ENCODE measurements at regions not wholly inside any gene's neighbourhood (a gene's known extent, or its start where the extent isn't known, plus 50 kb on each side); places are given as distances from the start of the nearest gene placed in this dataset.

DNA sequence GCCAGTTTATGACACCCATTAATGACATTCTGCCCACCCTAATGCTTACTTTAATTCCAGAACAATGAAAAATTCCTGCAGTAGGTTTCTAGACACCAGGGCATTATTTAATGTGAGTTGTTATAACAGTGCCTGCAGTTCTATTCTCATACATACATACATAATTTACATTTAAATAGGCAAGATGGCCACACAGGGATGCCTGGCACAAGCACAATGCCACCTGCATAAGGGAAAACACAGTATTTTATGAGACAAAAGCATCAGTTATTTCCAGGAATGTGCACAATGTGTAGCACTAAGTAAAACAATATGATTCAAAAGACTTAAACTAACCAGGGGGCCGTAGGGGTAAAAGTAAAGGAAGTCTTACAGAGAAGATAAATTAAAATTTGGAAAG, 243.9 kb upstream of the SPRY2 start:
- TF ChIP-seq, protein P1, sequence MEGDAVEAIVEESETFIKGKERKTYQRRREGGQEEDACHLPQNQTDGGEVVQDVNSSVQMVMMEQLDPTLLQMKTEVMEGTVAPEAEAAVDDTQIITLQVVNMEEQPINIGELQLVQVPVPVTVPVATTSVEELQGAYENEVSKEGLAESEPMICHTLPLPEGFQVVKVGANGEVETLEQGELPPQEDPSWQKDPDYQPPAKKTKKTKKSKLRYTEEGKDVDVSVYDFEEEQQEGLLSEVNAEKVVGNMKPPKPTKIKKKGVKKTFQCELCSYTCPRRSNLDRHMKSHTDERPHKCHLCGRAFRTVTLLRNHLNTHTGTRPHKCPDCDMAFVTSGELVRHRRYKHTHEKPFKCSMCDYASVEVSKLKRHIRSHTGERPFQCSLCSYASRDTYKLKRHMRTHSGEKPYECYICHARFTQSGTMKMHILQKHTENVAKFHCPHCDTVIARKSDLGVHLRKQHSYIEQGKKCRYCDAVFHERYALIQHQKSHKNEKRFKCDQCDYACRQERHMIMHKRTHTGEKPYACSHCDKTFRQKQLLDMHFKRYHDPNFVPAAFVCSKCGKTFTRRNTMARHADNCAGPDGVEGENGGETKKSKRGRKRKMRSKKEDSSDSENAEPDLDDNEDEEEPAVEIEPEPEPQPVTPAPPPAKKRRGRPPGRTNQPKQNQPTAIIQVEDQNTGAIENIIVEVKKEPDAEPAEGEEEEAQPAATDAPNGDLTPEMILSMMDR (IDR thresholded peaks at IDR 0.05; ENCODE audit: extremely low read depth, insufficient read depth, missing control alignments): no peak
- no peak for DNase-seq (ENCODE audit: low spot score)
- in situ Hi-C loops (cut with MboI; ENCODE audit: low pct_unique_long_range_greater_than_20kb, low sequenced_read_pairs, unreplicated experiment): no loop called here

DNA sequence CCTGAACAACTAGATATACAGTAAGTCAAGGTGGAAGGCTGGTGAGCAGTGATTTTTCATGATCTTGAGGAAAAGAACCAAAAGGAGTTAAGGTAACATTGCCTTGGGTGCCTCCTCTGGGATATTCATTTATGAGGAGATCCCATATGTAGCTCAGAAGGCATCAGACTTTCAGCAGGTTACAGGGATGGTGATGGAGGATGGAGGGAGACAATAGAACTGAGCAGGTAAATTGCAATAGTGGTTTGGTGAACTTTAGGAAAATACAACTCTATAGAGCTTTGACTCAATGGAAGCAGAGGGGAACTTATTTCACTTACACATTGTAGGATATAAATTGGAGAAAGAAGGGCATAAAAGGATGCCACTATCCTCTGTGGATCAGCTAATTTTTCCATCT, 243.4 kb upstream of the SPRY2 start:
- in situ Hi-C loops (cut with MboI; ENCODE audit: low pct_unique_long_range_greater_than_20kb, low sequenced_read_pairs, unreplicated experiment): no loop called here
- no peak for DNase-seq (ENCODE audit: low spot score)
- TF ChIP-seq, protein P1 (IDR thresholded peaks at IDR 0.05; ENCODE audit: extremely low read depth, insufficient read depth, missing control alignments): no peak

DNA sequence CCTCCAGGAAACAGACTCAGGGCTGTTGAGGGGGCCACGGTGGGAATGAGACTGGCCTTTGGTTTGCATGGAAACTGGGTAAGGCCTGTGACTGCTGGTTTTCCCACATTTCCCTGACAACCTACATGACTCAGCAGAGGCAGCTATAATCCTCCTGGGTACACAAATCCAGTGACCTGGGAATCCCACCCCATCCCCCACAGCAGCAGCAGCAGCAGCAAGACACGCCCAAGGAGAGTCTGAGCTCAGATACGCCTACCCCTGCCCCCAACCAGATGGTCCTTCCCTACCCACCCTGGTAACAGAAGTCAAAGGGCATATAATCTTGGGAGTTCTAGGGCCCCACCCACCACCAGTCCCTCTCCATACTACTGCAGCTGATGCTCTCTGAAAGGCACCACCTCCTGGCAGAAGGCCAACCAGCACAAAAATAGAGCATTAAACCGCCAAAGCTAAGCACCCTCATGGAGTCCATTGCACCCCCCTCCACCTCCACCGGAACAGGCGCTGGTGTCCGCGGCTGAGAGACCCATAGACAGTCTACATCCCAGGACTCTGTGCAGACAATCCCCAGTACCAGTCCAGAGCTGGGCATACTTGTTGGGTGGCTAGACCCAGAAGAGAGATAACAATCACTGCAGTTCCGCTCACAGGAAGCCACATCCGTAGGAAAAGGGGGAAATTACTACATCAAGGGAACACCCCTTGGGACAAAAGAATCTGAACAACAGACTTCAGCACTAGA, 237.2 kb upstream of the SPRY2 start:
- in situ Hi-C loops (cut with MboI; ENCODE audit: low pct_unique_long_range_greater_than_20kb, low sequenced_read_pairs, unreplicated experiment): no loop called here
- DNase-seq (ENCODE audit: low spot score): no peak
- TF ChIP-seq, protein P1 (IDR thresholded peaks at IDR 0.05; ENCODE audit: extremely low read depth, insufficient read depth, missing control alignments): no peak

DNA sequence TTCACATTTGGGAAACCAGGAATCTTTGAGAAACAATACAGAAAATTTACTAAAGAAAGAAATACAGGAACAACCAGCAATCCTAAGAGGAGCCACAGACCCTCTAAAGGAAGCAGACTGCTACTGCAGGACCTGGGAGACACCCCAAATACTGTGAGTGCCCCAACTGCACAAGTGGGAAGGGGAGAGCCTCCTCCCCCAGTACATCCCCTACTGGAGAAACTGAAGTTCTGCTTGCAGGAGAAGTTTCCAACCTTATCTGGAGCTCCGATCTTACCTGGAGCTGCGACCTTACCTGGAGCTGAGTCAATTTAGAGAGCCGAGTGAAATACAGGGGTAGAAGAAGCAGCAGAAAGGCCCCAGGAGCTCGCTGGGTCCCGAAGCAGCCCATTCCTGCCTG, 236.4 kb upstream of the SPRY2 start:
- DNase-seq (ENCODE audit: low spot score): no peak
- in situ Hi-C loops (cut with MboI; ENCODE audit: low pct_unique_long_range_greater_than_20kb, low sequenced_read_pairs, unreplicated experiment): no loop called here

DNA sequence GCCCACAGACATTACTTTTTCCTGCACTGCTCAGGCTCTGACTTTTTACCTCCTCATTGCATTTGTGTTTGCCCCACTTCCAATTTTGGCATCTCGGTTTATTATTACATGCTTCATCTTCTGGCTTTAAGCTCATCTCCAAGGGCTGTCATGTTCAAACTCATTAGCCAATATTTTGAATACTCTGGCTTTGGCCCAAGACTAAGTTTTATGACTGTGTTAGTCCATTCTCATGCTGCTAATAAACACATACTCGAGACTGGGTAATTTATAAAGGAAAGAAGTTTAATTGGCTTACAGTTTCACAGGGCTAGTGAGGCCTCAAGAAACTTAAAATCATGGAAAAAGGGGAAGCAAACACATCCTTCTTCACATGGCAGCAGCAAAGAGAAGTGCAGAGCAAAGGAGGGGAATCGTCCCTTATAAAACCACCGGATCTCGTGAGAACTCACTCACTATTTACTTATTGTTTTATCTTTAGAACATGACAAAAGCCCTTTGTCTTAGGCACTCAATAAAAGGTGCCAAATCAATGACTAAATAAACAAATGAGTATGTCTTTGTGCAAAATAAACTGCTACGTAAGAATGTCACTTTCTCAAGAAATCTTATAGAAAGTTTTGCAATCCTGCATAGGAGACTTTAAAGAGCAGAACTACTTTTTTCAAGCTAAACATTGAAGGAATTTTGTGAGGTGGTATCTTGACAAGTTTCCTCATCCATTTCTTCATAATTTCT, 233.4 kb upstream of the SPRY2 start:
- in situ Hi-C loops (cut with MboI; ENCODE audit: low pct_unique_long_range_greater_than_20kb, low sequenced_read_pairs, unreplicated experiment): no loop called here
- TF ChIP-seq, protein P1 (IDR thresholded peaks at IDR 0.05; ENCODE audit: extremely low read depth, insufficient read depth, missing control alignments): no peak
- DNase-seq (ENCODE audit: low spot score): no peak

More for the DNA sequence above, 236.4 kb upstream of the SPRY2 start:
- TF ChIP-seq, protein P1 (IDR thresholded peaks at IDR 0.05; ENCODE audit: extremely low read depth, insufficient read depth, missing control alignments): no peak

DNA sequence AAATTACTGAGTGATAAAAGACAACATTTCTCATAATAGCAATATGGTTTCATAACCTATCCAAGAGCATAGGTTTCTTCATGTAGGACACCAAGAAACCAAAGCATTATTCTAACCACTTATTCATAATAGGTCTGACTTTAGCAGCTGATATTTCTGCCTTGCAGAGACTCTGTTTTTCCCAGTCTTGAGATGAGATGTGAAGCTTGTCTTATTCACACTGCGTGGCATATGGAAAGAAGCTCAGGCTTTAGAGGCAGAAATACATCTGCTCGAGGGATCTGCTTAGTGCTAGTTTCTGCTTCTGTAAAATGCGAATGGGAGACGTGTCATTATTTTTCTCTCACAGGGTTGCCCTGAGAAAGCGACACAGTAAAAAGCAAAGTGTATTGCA, 232.0 kb upstream of the SPRY2 start:
- no peak for DNase-seq (ENCODE audit: low spot score)
- in situ Hi-C loops (cut with MboI; ENCODE audit: low pct_unique_long_range_greater_than_20kb, low sequenced_read_pairs, unreplicated experiment): no loop called here
- TF ChIP-seq, protein P1 (IDR thresholded peaks at IDR 0.05; ENCODE audit: extremely low read depth, insufficient read depth, missing control alignments): no peak
